A673 (cell line): ENCODE measurements at regions not wholly inside any gene's neighbourhood (a gene's known extent, or its start where the extent isn't known, plus 50 kb on each side); places are given as distances from the start of the nearest gene placed in this dataset.

ENCODE experiments used
- BruUV-seq: library from RNA; stranded (reverse); fragments of 400-500 nt; replicated peaks from 2 replicates; lab custom pipeline; 2021; lab: Mats Ljungman, UMichigan
- CTCF ChIA-PET: fragments of 300-600 bp; sonication (Branson Sonifier 250); formaldehyde crosslinking; loops from one replicate; lab custom pipeline; 2022; ENCODE audit warnings: antibody characterized with exemption; lab: Charles Lee
- POLR2A ChIA-PET: fragments of 300-600 bp; sonication (Branson Sonifier 250); formaldehyde crosslinking; loops from one replicate; lab custom pipeline; 2022; ENCODE audit warnings: antibody characterized with exemption; ENCODE audit not compliant: low non-redundant PET; lab: Charles Lee
- DNase-seq: peaks from one replicate; pipeline ENCODE4 v3.0.0-alpha.2; 2015; ENCODE audit warnings: low spot score
- H3K27ac ChIP-seq: fragments of 200-600 bp; sonication (generic); 2 replicates; pipeline ENCODE4 v1.5.1; 2016; ENCODE audit warnings: mixed run types, low read depth, mild to moderate bottlenecking, mixed read lengths, antibody characterized with exemption, low read length; ENCODE audit not compliant: poor library complexity, severe bottlenecking
- H3K27me3 ChIP-seq: fragments of 200-600 bp; sonication (generic); replicated peaks from 2 replicates; pipeline ENCODE4 v1.6.1; 2017; ENCODE audit warnings: mixed run types, low read depth, mild to moderate bottlenecking, mixed read lengths, antibody characterized with exemption, low read length; ENCODE audit not compliant: insufficient read depth, poor library complexity
- H3K36me3 ChIP-seq: fragments of 200-600 bp; sonication (generic); 2 replicates; pipeline ENCODE4 v1.6.1; 2016; ENCODE audit warnings: mixed run types, mild to moderate bottlenecking, mixed read lengths, antibody characterized with exemption, low read length; ENCODE audit not compliant: insufficient read depth, poor library complexity, severe bottlenecking
- H3K4me1 ChIP-seq: fragments of 200-600 bp; sonication (generic); 2 replicates; pipeline ENCODE4 v1.6.1; 2017; ENCODE audit warnings: mixed run types, mild to moderate bottlenecking, mixed read lengths, antibody characterized with exemption, low read length; ENCODE audit not compliant: insufficient read depth, poor library complexity, severe bottlenecking
- H3K4me3 ChIP-seq: fragments of 200-600 bp; sonication (generic); 2 replicates; pipeline ENCODE4 v1.5.1; 2016; ENCODE audit warnings: low read depth, mixed run types, mild to moderate bottlenecking, mixed read lengths, low read length; ENCODE audit not compliant: poor library complexity, severe bottlenecking
- H3K9me3 ChIP-seq: fragments of 200-600 bp; sonication (generic); 2 replicates; pipeline ENCODE4 v1.6.1; 2016; ENCODE audit warnings: mixed run types, low read depth, mild to moderate bottlenecking, mixed read lengths, antibody characterized with exemption, low read length; ENCODE audit not compliant: poor library complexity, severe bottlenecking
- CTCF ChIP-seq: fragments of 300-800, 200-600 bp; sonication (generic); conservative IDR thresholded peaks from 2 replicates; pipeline ENCODE4 v1.5.1; 2017; ENCODE audit warnings: low read depth, mild to moderate bottlenecking, antibody characterized with exemption, low read length, moderate library complexity, mixed read lengths
- EZH2 ChIP-seq: fragments of 200-600 bp; sonication (generic); IDR thresholded peaks from 2 replicates; pipeline ENCODE4 v1.6.1; 2017; ENCODE audit warnings: borderline replicate concordance, low read depth, mild to moderate bottlenecking, mixed read lengths, antibody characterized with exemption, low read length; ENCODE audit not compliant: poor library complexity, severe bottlenecking
- intact Hi-C: fragments of 100-400 bp; cut with micrococcal nuclease; formaldehyde crosslinking; loops from one replicate; pipeline ENCODE4 v1.10.0; 2022; ENCODE audit not compliant: unreplicated experiment

GRCh38 chr6:49269190-49269589 is 193.9 kb downstream of the MMUT start:
- H3K4me3 ChIP-seq: no peak overlapping the region
- H3K4me1 ChIP-seq: no peaks in the 10 kb centered on the region
- intact Hi-C loops: no loop called here
- POLR2A ChIA-PET: no interaction called here
- no TSS peak for BruUV-seq
- TF ChIP-seq EZH2: no peak
- TF ChIP-seq CTCF: no peak
- no peaks in the 10 kb centered on the region for H3K36me3 ChIP-seq
- H3K9me3 ChIP-seq: no peaks in the 10 kb centered on the region
- no peaks in the 10 kb centered on the region for H3K27me3 ChIP-seq
- CTCF ChIA-PET: no interaction called here
- DNase-seq: no peak
- no peak overlapping the region for H3K27ac ChIP-seq

GRCh38 chr6:49264909-49265308 is 198.1 kb downstream of the MMUT start:
- Histone ChIP-seq H3K4me1 (no peaks in the 10 kb centered on the region), H3K36me3 (no peaks in the 10 kb centered on the region), H3K27ac (no peak overlapping the region), H3K9me3 (no peaks in the 10 kb centered on the region), H3K27me3 (no peaks in the 10 kb centered on the region), H3K4me3 (no peak overlapping the region)
- TF ChIP-seq CTCF (no peak), EZH2 (no peak)
- CTCF ChIA-PET: no interaction called here
- BruUV-seq: no TSS peak
- intact Hi-C loops: no loop called here
- POLR2A ChIA-PET: no interaction called here
- no peak for DNase-seq

GRCh38 chr6:49264496-49264895 is 198.6 kb downstream of the MMUT start:
- no TSS peak for BruUV-seq
- intact Hi-C loops: no loop called here
- CTCF ChIA-PET: no interaction called here

More at GRCh38 chr6:49264496-49264895, 198.6 kb downstream of the MMUT start:
- Histone ChIP-seq H3K4me3 (no peak overlapping the region), H3K27ac (no peak overlapping the region), H3K9me3 (no peaks in the 10 kb centered on the region), H3K27me3 (no peaks in the 10 kb centered on the region), H3K36me3 (no peaks in the 10 kb centered on the region), H3K4me1 (no peaks in the 10 kb centered on the region)
- POLR2A ChIA-PET: no interaction called here
- TF ChIP-seq EZH2 (no peak), CTCF (no peak)
- no peak for DNase-seq
